Uterus (tissue), 3 donors: ENCODE measurements at regions not wholly inside any gene's neighbourhood (a gene's known extent, or its start where the extent isn't known, plus 50 kb on each side); places are given as distances from the start of the nearest gene placed in this dataset.

ENCODE experiments used
- DNase-seq, 2 donors: peaks; one replicate each; pipeline ENCODE4 v3.0.0-alpha.2; 2019 to 2020
- H3K27ac ChIP-seq, 2 donors: fragments of 200-600 bp; sonication (generic); 1 replicate in 1 of 2; 2 replicates in 1 of 2; pipeline ENCODE4 v1.5.1; 2016 to 2018
- H3K27me3 ChIP-seq, 2 donors: fragments of 200-600 bp; sonication (generic); one replicate each; pipeline ENCODE4 v1.5.1; 2018 to 2019; ENCODE audit warnings: control low read depth in 1 of 2
- H3K36me3 ChIP-seq, 2 donors: fragments of 200-600 bp; sonication (generic); one replicate each; pipeline ENCODE4 v1.5.1; 2019; ENCODE audit warnings: control low read depth in 1 of 2
- H3K4me1 ChIP-seq, 2 donors: fragments of 200-600 bp; sonication (generic); one replicate each; pipeline ENCODE4 v1.5.1; 2018 to 2019; ENCODE audit warnings: control low read depth in 1 of 2
- H3K4me3 ChIP-seq, 2 donors: fragments of 200-600 bp; sonication (generic); 1 replicate in 1 of 2; 2 replicates in 1 of 2; pipeline ENCODE4 v1.5.1; 2018 to 2019; ENCODE audit warnings: mild to moderate bottlenecking in 1 of 2
- H3K9me3 ChIP-seq, 2 donors: fragments of 200-600 bp; sonication (generic); one replicate each; pipeline ENCODE4 v1.5.1; 2019; ENCODE audit warnings: control low read depth in 1 of 2
- POLR2A ChIP-seq, 2 donors: fragments of 450-650 bp; IDR thresholded peaks; one replicate each; pipeline ENCODE4 v1.6.1; 2016; ENCODE audit warnings: antibody characterized with exemption in 2 of 2, mild to moderate bottlenecking in 1 of 2, moderate library complexity in 1 of 2
- intact Hi-C: fragments of 100-400 bp; cut with DNase I; formaldehyde crosslinking; loops from one replicate; pipeline ENCODE4 v1.15.1; 2023; ENCODE audit warnings: low total_unique reads
- TF ChIP-seq, protein P1 (sequence below), 4 experiments: fragments of 200-600 bp in 2 of 4; fragments of 450-650 bp in 2 of 4; sonication (generic) in 2 of 4; IDR thresholded peaks; one replicate each; pipeline ENCODE4 v1.5.1; 2016 to 2019; ENCODE audit warnings: antibody characterized with exemption in 4 of 4, mild to moderate bottlenecking in 2 of 4, moderate library complexity in 1 of 4
- donor health status: DM: yes; HTN: yes; CAD: no.

DNA sequence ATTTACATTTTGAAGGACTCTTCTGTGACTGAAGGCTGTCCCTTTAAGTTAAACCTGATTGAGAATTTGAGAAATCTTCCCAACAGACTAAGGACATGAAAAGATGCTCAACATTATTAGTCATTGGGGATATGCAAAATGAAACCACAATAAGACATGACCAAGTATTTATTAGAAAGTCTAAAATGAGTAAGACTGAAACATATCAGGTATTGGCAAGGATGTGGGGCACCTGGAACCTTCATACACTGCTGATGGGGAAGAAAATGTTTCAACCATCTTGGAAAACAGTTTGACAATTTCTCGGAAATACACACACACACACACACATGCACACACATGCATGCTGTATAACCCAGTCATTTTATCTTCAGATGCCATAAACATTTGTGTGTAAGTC, 132.1 kb upstream of the CDK6 start:
- intact Hi-C loops, result no loop called here
- Histone ChIP-seq H3K27me3 (no peaks in the 10 kb centered on the region), H3K4me1 (no peaks in the 10 kb centered on the region), H3K36me3 (no peaks in the 10 kb centered on the region), H3K4me3 (no peak overlapping the region), H3K9me3 (no peaks in the 10 kb centered on the region), H3K27ac (no peak overlapping the region)
- no peak for DNase-seq
- no peak for TF ChIP-seq POLR2A (IDR thresholded peaks at IDR 0.05)
- TF ChIP-seq, protein P1, sequence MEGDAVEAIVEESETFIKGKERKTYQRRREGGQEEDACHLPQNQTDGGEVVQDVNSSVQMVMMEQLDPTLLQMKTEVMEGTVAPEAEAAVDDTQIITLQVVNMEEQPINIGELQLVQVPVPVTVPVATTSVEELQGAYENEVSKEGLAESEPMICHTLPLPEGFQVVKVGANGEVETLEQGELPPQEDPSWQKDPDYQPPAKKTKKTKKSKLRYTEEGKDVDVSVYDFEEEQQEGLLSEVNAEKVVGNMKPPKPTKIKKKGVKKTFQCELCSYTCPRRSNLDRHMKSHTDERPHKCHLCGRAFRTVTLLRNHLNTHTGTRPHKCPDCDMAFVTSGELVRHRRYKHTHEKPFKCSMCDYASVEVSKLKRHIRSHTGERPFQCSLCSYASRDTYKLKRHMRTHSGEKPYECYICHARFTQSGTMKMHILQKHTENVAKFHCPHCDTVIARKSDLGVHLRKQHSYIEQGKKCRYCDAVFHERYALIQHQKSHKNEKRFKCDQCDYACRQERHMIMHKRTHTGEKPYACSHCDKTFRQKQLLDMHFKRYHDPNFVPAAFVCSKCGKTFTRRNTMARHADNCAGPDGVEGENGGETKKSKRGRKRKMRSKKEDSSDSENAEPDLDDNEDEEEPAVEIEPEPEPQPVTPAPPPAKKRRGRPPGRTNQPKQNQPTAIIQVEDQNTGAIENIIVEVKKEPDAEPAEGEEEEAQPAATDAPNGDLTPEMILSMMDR (IDR thresholded peaks at IDR 0.05), result no peak

DNA sequence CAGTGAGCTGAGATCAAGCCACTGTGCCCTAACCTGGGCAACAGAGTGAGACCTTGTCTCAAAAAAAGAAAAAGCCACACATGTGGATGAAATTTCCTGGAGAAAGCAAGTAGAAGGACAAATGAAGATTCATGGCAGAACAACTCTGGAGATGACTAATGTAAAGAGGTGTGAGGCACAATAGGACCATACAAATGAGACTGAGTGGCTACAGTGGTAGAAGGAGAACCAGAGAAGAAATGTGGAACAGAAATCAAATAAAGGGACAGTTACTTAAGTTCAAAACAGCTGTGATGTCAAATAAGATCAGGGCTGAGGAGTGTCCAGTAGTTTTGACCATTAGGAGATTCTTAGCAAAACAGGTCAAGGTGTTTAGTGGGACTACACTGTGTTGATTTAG, 130.9 kb upstream of the CDK6 start:
- Histone ChIP-seq H3K36me3 (no peaks in the 10 kb centered on the region), H3K4me3 (no peak overlapping the region), H3K27ac (no peak overlapping the region), H3K27me3 (no peaks in the 10 kb centered on the region), H3K9me3 (no peaks in the 10 kb centered on the region), H3K4me1 (no peaks in the 10 kb centered on the region)
- intact Hi-C loops, result no loop called here
- DNase-seq, result no peak
- TF ChIP-seq POLR2A (IDR thresholded peaks at IDR 0.05), result no peak
- TF ChIP-seq, protein P1 (IDR thresholded peaks at IDR 0.05), result no peak

DNA sequence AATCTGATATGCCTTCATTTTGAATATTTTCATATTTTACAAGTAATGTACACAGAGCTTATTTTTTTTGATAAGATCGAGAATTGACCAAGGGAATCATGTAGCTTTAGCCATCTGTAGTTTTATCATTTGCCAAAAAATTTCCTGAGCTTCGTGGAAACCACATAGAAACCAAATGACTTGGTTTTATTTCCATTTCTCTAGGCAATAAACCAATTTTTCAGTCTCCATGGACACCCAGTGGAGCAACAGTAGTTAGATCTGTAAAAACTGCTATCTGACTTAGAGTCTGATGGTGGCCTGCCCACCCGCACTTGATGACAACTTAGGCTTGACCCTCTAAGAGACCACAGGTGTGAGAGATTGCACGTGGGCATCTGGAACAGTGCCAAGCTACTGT, 127.8 kb upstream of the CDK6 start:
- TF ChIP-seq POLR2A (IDR thresholded peaks at IDR 0.05), result no peak
- TF ChIP-seq, protein P1 (IDR thresholded peaks at IDR 0.05), result no peak
- intact Hi-C loops, result no loop called here

DNA sequence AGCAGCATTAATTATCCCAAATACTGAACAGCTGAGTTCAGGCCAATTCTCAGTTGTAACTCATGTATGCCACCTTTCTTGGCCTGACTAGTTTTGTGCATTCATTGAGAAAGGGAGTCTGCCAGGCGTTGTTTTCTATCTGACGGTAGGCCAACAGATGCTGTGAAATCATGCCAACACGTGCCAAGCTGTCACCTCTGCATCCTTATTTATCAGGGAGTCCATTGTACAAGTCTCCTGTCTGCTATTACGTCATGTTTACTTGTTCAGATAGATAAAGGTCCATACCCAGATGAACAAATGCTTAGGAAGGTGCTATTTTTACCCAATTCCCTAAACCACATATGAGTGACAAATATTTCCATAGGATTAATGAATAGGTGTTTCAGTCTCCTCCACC, 127.2 kb upstream of the CDK6 start:
- no peaks in the 10 kb centered on the region for H3K9me3 ChIP-seq
- no peaks in the 10 kb centered on the region for H3K27me3 ChIP-seq
- H3K27ac ChIP-seq, result no peak overlapping the region
- no peaks in the 10 kb centered on the region for H3K4me1 ChIP-seq
- no peak for DNase-seq
- intact Hi-C loops, result no loop called here
- no peaks in the 10 kb centered on the region for H3K36me3 ChIP-seq
- no peak overlapping the region for H3K4me3 ChIP-seq
- no peak for TF ChIP-seq POLR2A (IDR thresholded peaks at IDR 0.05)
- TF ChIP-seq, protein P1 (IDR thresholded peaks at IDR 0.05), result no peak

More for the DNA sequence above, 127.8 kb upstream of the CDK6 start:
- H3K9me3 ChIP-seq, result no peaks in the 10 kb centered on the region
- no peak overlapping the region for H3K27ac ChIP-seq
- H3K36me3 ChIP-seq, result no peaks in the 10 kb centered on the region
- H3K4me3 ChIP-seq, result no peak overlapping the region
- DNase-seq, result no peak
- H3K4me1 ChIP-seq, result no peaks in the 10 kb centered on the region
- H3K27me3 ChIP-seq, result no peaks in the 10 kb centered on the region

DNA sequence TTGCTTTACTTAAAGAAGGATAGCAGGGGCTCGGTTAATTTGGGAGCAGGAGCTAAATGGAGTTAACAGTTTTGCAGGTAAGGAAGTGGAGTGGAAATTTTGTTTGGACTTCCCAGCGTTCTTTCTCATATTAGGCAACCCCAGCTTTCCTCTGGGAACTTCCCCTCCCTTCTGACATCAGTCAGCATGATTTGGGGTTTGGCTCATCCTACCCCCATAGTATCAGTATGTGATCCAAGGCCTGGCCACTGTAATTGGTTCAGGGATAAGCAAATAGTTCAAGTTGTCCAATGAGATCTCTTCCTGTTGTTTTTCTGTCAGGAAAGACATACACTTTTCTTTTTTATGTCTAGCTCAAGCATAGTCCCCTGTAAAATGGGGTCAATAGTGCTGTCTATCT, 125.6 kb upstream of the CDK6 start:
- TF ChIP-seq, protein P1 (IDR thresholded peaks at IDR 0.05), result no peak
- no peak for TF ChIP-seq POLR2A (IDR thresholded peaks at IDR 0.05)
- no peak for DNase-seq
- no peaks in the 10 kb centered on the region for H3K36me3 ChIP-seq
- no peaks in the 10 kb centered on the region for H3K9me3 ChIP-seq
- H3K4me1 ChIP-seq, result no peaks in the 10 kb centered on the region
- no peaks in the 10 kb centered on the region for H3K27me3 ChIP-seq
- H3K27ac ChIP-seq, result no peak overlapping the region
- intact Hi-C loops, result no loop called here
- no peak overlapping the region for H3K4me3 ChIP-seq
